ENCODE measurements at regions not wholly inside any gene's neighbourhood (a gene's known extent, or its start where the extent isn't known, plus 50 kb on each side); places are given as distances from the start of the nearest gene placed in this dataset.
A peak's percentile ranks its signal among the peaks of the same experiment; 100 is the strongest.
"Not testable (repeated sequence)": the region's sequence is repeated elsewhere in the genome, so short reads cannot be mapped to it uniquely, and the experiment has no call there.

- DNase-seq, result no peak
Observed at GRCh38 chr10:32140403-32140802, 84.2 kb upstream of the KIF5B start.

- DNase-seq, result peak; percentile 91
Observed at GRCh38 chr10:32139223-32140073, 83.2 kb upstream of the KIF5B start.

GRCh38 chr10:32136927-32137326, 80.7 kb upstream of the KIF5B start:
- DNase-seq, result not testable (repeated sequence)

- DNase-seq, result not testable (repeated sequence)
Observed at GRCh38 chr10:32135796-32136195, 79.6 kb upstream of the KIF5B start.

GRCh38 chr10:32132357-32132946, 76.2 kb upstream of the KIF5B start:
- no peak for DNase-seq

- no peak for DNase-seq
Observed at GRCh38 chr10:32131388-32131787, 75.2 kb upstream of the KIF5B start.

- no peak for DNase-seq
Observed at GRCh38 chr10:32130788-32131187, 74.6 kb upstream of the KIF5B start.

- DNase-seq, result no peak
Observed at GRCh38 chr10:32125023-32125422, 68.8 kb upstream of the KIF5B start.

- DNase-seq, result no peak
Observed at GRCh38 chr10:32123021-32123420, 66.8 kb upstream of the KIF5B start.

GRCh38 chr10:32121648-32122047, 65.4 kb upstream of the KIF5B start:
- DNase-seq, result no peak

GRCh38 chr10:32120147-32120546, 63.9 kb upstream of the KIF5B start:
- no peak for DNase-seq

GRCh38 chr10:32114508-32114907, 58.3 kb upstream of the KIF5B start:
- no peak for DNase-seq

GRCh38 chr10:32112055-32112454, 55.8 kb upstream of the KIF5B start:
- no peak for DNase-seq

- DNase-seq, result no peak
Observed at GRCh38 chr10:32111585-32111984, 55.4 kb upstream of the KIF5B start.

GRCh38 chr10:32110790-32111189, 54.6 kb upstream of the KIF5B start:
- no peak for DNase-seq

GRCh38 chr10:32109603-32110002, 53.4 kb upstream of the KIF5B start:
- no peak for DNase-seq

All from suppressor macrophage treated with lipopolysaccharide for 4 hours (primary cell).